NCI-H82 (cell line): ENCODE measurements at regions not wholly inside any gene's neighbourhood (a gene's known extent, or its start where the extent isn't known, plus 50 kb on each side); places are given as distances from the start of the nearest gene placed in this dataset.
"Not testable (repeated sequence)": the region's sequence is repeated elsewhere in the genome, so short reads cannot be mapped to it uniquely, and the experiment has no call there.

Experiments
- DNase-seq: peaks from one replicate; lab custom pipeline; 2025; lab: John Stamatoyannopoulos, UW

DNA sequence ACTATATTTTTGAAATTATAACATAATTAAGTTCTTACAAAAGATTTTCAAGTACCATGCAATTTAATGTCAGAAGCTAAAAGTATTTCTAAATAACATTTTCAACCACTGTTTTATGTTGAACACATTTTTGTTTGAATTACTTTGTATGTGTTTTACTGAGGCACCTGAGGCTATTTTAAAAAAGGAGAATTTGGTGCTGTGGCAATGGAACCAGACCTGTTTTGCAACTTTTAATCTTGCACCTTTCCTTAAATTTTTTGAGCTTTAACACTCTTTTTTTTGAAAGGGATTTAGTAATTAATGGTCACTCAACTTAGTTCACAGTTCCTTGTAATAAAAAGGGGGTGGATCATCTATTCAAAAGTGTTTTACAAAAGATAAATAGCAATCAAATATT is 561.6 kb downstream of the ZBBX start:
- no peak for DNase-seq

DNA sequence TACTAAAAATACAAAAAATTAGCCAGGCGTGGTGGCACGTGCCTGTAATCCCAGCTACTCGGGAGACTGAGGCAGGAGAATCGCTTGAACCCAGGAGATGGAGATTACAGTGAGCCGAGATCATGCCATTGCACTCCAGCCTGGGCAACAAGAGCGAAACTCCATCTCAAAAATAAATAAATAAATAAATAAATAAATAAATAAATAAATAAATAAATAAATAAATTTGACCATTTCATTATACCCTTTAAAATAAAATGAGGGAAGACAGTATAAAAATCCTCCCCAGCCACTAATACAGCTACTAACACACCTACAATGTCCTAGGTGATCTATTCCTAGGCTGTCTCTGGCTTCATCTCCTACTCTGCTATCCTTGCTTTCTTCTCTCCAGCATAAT is 562.8 kb downstream of the ZBBX start:
- DNase-seq, result not testable (repeated sequence)

DNA sequence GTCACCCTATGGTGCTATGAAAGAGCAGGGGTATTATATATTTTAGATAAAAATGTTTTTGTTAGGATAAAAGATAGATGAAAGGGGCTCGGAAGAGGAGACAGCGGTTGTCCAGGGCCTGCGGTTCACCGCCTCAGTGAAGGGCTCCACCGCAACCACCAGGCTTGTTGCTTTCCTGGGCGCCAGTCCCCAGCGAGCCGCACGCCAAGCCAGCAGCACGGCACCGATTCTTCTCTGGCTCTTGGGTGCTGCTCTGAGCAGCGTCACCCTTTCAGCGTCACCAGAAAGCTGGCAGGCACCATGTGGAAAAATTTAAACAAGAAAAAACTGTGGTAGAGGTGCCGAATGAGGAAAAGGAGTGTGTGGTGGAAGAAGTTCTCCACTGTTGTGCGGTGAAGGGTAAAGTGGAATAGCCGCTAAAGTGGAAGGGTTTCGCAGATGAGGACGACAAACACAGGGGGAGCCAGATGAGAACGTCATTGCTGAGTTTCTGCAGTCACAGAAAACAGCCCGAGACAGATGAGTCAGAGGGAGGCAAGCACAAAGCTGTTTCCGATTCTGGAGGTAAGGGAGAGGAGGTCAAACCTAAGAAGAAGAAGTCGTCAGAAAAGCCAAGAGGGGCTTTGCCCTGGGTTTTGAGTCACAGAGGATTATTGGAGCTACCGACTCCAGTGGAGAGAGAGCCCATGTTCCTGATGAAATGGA is 569.2 kb downstream of the ZBBX start:
- no peak for DNase-seq

DNA sequence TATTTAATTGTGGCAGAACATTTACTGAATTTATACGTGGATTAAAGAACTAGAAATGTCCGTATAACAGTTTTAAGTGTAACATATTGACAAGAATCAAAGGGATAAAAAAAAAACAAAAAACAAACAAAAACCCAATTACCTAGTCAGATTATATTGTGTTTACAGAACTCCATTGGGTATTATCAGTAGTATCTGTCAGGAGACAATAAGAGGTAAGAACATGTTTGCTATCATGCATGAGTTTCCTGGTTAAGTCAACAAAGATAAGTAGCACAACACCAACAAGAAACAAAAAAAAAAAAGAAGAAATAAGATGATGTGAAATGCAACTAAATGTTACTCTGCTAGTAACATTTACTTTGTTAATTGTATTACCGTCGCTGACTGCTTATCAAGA is 570.6 kb downstream of the ZBBX start:
- no peak for DNase-seq

DNA sequence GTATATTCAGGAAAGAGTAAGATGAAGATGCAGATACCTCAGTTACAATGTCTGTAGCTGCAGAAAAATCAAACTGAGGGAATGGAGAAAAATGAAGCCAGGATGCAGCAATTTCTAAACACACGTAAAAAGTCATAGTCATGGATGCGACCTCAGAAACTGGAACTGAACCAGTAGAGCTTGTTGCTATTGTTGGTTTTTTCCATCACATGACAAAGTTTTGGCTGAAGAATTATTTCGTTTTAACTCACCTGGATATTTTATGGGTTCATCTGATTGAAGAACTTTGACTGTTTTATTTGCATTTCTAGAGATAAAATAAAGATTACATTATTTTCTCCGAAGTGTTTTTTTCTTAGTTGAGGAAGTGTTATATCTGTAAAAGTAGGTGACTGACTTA is 591.2 kb downstream of the ZBBX start:
- DNase-seq, result no peak

DNA sequence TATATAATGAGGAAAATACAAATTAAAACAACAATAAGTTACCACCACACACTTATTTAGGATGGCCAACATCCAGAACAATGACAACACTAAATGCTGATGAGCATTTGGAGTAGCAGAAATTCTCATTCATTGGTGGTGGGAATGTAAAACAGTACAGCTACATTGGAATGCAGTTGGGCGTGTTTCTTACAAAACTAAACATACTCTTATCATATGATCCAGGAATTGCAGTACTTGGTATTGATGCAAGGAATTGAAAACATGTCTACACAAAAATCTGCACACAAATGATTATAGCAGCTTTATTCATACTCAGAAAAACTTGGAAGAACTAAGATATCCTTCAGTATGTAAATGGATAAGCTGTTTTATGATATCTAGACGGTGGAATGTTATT is 594.2 kb downstream of the ZBBX start:
- no peak for DNase-seq

DNA sequence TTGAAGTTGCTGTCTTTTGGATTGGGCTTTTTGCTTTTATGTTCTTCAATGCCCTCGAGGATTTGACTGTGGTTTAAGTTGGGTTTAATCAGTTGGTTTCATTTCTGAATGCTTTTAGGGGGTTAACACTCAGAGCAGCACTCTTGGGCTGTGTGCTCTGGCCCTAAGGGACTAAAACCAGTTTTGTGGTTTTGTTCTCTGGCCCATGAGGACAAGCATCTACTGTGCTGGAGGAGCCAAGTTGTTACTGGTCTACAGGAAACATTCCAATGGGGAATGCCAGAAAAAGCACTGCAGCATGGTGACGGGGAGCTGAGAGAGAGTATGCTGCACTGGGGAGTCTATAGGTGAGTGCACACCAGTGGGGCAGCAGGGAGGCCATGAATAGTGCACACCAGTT is 596.9 kb downstream of the ZBBX start:
- DNase-seq, result no peak

DNA sequence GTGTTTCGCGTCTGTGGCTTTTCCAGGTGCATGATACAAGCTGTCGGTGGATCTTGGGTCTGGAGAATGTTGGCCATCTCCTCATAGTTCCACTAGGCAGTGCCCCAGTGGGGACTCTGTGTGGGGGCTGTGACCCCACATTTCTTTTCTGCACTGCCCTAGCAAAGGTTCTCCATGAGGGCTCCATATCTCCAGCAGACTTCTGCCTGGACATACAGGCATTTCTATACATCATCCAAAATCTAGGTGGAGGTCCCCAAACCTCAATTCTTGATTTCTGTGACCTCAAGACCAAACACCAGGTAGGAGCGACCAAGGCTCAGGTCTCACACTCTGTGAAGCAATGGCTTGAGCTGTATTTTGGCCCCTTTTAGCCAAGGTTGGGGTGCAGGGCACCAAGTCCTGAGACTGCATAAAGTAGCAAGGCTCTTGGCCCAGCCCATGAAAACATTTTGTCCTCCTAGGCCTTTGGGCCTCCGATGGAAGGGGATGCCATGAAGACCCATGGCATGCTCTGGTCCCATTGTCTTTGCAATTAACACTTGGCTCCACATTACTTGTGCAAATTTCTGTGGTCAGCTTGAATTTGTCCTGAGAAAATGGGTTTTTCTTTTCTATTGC is 615.3 kb downstream of the ZBBX start:
- DNase-seq, result no peak

DNA sequence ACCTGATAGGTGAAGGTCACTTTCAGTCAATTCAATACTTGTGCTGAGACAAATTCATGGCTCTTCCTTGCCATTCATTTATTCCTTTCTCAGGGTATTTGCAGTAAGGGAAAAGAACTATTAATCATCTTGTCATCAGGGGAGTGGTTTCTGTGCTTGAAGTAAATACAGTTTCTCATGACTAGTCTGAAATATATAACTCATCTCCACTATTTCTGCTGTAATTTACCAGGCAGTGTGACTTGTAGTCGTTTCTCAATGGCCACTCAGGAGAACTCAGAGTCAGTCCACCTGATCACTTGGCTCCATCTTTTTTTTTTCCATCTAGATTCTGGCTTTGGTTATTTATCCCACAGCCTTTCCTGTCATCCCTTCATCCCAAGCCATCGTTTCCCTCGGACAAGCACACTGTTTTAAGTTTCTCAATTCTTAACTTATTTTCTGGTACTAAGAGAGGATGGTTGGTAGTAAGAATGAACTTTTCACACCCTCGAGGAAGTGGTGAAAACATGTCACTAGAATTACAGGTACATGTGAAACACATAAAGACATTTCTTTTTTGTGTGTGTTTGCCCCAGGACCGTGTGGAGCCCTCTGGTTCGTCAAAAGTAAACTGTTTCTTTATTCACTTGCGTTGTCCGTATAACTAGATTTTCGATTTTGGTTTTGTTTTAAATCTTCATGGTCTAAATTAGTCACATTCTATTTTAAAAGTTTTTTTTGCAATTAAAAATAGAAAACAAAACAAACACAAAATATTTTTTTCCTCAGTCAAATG is 620.2 kb downstream of the ZBBX start:
- DNase-seq, result no peak

DNA sequence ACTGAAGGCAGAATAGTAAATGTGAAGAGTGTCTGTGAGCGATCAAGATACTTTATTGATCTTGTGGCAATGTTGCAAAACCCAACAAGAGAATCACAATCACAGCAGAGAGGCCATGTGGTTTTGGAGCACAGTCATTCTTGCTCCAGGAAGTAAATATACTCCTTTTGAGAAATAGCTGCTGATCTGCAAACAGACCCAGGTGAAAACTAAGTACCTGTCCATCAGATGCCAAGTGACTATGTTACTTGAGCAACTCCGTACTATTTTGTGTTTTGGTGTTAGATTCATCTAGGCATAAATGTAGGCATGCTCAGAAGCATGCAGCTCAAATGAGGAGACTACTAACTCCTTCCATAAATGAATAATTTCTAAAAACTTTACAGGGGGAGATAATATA is 627.9 kb downstream of the ZBBX start:
- no peak for DNase-seq

DNA sequence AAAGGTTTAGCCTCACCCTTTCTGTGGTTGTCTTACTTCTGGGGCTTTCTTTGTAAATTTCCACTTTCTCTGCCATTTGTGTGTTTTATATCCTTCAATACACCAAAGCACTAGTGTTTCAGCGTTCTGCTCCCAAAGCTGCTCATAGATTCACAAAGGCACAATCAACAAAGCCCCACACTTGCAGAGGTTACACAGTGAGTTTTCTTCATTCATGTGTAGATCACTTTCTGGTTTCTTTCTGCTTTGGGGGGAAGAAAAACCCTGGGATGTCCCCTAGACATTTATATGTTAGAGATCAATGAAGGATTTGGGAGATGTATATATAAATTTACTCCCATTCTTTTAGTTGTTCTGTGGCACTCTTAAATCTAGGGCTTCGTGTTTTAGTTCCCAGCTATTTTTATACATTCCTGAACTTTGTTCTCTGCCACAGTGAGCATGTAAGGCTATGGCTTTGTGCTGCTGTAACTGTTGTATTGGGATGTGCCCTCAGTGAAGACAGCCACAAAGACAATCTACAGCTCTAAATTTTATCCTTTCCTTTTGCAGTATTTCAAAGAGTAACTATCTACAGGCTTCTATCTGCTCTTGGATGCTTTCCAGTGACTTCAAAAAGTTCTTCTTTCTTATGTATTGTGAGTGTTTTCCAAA is 636.5 kb downstream of the ZBBX start:
- DNase-seq, result no peak

DNA sequence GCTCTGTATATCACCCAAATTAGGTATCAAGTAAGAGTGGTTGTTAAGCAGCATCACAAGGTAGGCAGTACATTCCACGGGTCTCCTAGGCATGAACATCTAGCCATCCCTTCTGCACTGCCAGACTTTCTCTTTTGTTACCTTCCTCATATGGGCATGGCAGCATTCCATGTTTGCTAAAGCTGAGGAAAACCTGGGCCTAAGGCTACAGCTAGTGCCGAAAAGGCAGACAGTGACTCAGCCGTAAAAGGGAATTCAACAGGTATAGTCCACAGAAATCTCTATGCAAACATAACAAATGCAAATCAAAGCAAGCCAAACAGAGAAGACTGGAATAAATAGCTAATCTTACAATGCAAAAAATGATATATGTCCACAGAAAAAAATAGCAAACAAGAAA is 645.4 kb downstream of the ZBBX start:
- DNase-seq, result no peak

DNA sequence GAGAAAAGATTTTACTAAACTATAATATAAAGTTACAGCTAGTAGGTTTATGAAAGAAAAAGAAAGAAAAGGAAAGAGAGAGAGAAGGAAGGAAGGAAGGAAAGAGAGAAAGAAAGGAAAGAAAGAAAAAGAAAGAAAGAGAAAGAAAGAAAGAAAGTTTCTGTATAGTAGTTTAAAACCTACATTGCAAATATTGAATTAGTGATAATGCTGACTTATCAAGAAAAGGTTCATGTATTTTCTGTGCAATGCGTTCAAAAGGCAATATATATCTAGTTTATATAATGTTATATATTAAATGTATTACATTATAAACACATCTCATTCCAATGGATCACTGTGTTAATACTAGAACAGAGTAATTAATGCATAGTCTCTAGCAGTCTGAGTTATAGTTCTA is 648.4 kb downstream of the ZBBX start:
- no peak for DNase-seq

DNA sequence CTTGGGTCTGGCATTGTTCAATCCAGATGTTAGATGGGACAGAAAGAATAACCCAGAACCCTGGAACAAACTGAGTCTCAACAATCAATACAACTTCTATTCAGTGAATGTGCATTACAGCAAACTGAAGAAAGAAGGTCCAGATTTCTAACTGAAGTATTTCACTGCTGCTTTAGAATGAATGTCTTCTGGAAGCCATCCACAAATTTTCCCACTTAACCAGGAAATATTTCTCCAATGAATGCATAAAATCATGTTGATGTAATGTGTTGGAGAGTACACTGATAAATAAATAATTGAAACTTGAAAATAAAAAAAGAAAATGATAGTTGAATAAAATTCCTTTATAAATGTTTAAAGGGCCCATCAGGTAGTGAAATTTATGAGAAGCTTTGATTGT is 658.6 kb downstream of the ZBBX start:
- no peak for DNase-seq

DNA sequence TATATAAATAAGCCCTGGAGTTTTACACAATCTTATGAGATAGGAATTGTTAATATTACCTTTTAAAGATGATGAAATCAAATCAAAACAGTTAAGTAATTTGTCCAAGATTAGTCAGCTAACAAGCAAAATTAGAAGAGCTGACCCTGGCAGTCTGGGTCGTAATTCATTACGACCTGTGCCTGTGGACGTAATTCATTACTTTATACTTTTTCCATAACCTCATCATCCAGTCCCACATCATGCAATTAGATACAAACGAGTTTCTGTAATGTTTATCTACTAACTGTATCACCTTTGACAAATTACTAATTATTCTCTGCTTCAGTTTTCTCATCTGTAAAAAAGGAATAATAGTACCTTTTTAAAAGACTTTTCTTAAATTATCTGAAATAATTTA is 665.9 kb downstream of the ZBBX start:
- no peak for DNase-seq

DNA sequence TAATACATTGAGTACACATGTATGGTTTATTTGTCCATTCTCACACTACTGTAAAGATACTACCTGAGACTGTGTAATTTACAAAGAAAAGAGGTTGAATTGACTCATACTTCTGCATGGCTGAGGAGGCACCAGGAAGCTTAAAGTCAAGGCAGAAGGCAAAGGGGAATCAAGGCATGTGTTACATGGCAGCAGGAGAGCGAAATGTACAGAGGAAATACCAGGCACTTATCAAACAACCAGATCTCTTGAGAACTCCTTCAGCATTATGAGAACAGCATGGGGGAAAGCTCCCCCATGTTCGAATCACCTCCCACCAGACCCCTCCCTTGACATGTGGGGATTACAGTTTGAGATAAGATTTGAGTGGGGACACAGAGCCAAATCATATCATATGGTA is 666.3 kb downstream of the ZBBX start:
- DNase-seq, result no peak

DNA sequence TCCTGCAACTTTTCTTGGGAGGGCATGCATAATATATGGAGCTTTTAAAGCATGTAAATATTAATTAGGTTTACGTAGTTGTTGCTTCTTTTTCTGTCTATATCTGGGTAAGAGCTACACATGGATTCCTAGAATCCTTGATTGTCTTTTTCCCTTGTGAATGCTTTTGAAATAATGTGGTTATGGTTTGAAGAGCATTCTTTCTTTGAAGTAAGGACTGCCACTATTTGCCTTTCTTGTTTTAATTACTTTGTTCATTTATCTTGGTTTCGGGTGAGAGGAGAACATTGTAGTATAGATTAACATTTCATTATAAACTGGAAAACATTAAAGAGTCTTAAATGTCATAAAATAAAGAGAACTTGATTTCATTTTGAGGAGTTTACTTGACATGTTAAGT is 674.0 kb downstream of the ZBBX start:
- no peak for DNase-seq

DNA sequence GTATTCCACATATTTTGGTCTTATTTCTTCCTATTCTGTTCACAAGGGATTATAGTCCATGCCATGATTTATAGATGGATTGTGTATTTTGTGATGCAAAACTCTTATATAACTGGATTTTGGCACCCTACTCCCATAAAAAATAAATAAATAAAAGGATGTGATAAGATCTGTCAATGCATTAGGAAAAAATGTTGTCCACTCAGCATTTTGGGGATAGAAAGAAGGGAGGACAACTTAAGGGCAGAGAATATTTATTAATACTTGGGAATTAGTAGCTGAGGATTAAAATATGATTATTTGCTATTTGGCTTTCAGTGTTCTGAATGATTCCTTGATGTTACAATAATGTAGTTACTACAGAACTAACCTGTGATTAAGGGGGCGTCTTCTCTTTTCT is 682.6 kb downstream of the ZBBX start:
- DNase-seq, result no peak

DNA sequence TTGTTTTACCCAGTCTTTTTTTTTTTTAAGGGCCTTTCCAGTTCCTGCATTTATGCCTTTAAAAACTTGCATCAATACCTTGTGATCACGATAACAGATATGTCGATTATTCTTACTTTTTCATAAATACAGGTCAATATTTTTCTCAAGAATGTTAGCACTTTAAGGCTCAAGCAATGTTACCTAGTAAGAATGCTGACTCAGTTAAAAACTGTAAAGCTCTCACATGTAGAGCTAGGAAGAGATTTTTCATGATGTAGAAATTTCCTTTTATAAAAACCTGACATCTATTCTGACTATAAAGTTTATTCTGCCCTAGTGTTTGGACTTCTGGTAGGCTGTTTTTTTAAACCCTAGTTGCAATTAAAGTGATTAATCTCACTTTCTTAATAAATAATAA is 684.0 kb downstream of the ZBBX start:
- DNase-seq, result no peak

DNA sequence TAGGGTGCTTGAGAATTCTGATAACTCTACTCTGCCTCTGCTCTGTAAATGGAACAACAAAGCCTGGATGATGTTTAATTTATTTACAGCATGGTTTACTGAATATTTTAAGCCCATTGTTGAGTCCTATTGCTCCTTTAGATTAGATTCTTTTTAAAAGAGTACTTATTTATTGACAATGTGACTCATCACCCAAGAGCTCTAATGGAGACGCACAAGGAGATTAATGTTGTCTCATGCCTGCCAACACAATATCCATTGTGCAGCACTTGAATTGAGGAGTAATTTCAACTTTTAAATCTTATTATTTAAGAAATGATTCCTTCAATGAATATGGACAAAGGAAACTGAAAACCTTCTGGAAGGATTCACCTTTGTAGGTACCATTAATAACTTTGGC is 691.4 kb downstream of the ZBBX start:
- no peak for DNase-seq

DNA sequence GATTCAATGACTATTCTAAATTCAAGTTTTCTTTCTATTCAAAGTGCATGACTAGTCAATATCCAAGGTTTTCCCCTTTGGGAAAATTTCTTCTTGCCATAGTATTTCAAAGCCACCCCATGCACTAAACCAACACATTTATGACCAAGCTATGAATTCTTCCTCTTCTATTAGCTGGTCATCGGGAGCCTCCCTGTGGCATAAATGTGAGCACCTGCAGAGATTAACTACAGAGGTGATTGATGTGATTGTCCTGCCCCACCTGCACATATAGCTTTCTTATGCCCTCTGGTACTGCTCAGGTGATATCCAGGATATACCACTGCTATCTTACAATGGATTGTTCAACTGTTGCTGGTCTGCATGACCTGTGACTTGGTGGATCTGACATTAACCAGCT is 694.9 kb downstream of the ZBBX start:
- DNase-seq, result no peak

DNA sequence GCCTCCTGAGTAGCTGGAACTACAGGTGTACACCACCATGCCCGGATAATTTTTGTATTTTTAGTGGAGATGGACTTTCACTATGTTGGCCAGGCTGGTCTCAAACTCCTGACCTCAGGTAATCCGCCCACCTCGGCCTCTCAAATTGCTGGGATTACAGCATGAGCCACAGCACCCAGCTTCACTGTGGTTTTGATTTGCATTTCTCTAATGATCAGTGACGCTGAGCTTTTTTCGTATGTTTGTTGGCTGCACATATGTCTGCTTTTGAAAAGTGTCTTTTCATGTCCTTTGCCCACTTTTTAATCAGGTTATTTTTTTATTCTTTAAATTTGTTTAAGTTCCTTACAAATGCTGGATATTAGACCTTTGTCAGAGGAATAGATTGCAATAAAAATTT is 696.0 kb downstream of the ZBBX start:
- not testable (repeated sequence) for DNase-seq

DNA sequence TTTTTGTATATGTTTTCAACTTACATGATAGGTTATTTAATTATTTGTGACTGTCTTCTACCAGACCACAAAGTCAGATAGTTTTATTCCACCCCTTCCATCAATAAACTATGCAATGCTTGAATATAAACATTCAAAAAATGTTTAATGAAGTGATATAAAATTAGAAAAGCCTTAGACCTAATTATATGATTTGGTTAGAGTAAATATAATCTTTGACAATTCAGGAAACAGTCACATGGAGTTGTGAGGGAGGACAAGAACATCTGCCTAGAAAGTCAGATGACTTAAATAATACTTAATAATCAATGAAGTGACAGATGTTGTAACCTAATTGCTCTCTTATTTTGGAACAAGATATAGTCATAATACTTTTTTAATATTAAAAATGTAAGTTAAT is 710.3 kb downstream of the ZBBX start:
- no peak for DNase-seq
